Stimulated activated memory B cell treated with anti-CD40 and anti-IgM and Interleukin-4, amounts not matched to agents 10 μg/mL and 1 μg/mL and 100 μg/mL, for 72 hours (primary cell): ENCODE measurements at regions not wholly inside any gene's neighbourhood (a gene's known extent, or its start where the extent isn't known, plus 50 kb on each side); places are given as distances from the start of the nearest gene placed in this dataset.
A peak's percentile ranks its signal among the peaks of the same experiment; 100 is the strongest.

Experiments
- ATAC-seq: fragments of 150-1000 bp; cut with Tn5 transposase; 2 replicates; pipeline ENCODE4 v1.10.0; 2021
- H3K27ac Mint-ChIP-seq: one replicate; pipeline ENCODE4 v1.8.0; 2022; ENCODE audit warnings: mild to moderate bottlenecking, mixed read lengths
- H3K27me3 Mint-ChIP-seq: one replicate; pipeline ENCODE4 v1.8.0; 2022; ENCODE audit warnings: mixed read lengths
- H3K36me3 Mint-ChIP-seq: one replicate; pipeline ENCODE4 v1.8.0; 2022; ENCODE audit warnings: mixed read lengths
- H3K4me1 Mint-ChIP-seq: one replicate; pipeline ENCODE4 v1.8.0; 2022; ENCODE audit warnings: mixed read lengths
- H3K4me3 Mint-ChIP-seq: one replicate; pipeline ENCODE4 v1.8.0; 2022; ENCODE audit warnings: mild to moderate bottlenecking, moderate library complexity, mixed read lengths
- H3K9me3 Mint-ChIP-seq: one replicate; pipeline ENCODE4 v1.8.0; 2022; ENCODE audit warnings: mixed read lengths

- no peak for ATAC-seq
- peaks cover 42% of the 10 kb centered on the region for H3K4me1 Mint-ChIP-seq
- H3K27ac Mint-ChIP-seq, result no peak overlapping the region
- no peaks in the 10 kb centered on the region for H3K27me3 Mint-ChIP-seq
- no peak overlapping the region for H3K4me3 Mint-ChIP-seq
- no peaks in the 10 kb centered on the region for H3K9me3 Mint-ChIP-seq
- H3K36me3 Mint-ChIP-seq, result peaks cover 59% of the 10 kb centered on the region
Observed at GRCh38 chr2:74078466-74078865, 69.2 kb downstream of the BOLA3 start.

- H3K9me3 Mint-ChIP-seq, result no peaks in the 10 kb centered on the region
- H3K27ac Mint-ChIP-seq, result peak overlapping the region; percentile 92
- H3K4me1 Mint-ChIP-seq, result peaks cover 42% of the 10 kb centered on the region
- H3K27me3 Mint-ChIP-seq, result no peaks in the 10 kb centered on the region
- peak overlapping the region; percentile 58 for H3K4me3 Mint-ChIP-seq
- H3K36me3 Mint-ChIP-seq, result peaks cover 58% of the 10 kb centered on the region
- ATAC-seq, result peak; percentile 90
Observed at GRCh38 chr2:74079522-74080341, 68.0 kb downstream of the BOLA3 start.

DNA sequence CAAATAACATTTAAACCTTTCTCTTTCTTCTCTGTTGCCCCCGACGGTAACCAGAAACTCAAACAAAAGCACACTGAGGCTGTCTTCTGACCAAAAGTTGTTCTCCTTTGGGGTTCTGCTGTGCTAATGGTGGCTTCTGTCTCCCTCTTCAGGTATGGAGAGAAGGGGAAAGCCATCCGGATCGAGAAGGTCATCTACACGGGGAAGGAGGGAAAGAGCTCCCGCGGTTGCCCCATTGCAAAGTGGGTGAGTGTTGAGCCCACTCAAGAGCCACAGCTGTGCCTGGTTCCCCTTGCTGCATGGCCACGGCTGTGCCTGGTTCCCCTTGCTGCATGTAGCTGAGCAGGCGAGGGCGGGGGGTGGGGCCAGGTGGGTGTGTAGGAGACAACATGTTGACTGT lies 67.4 kb downstream of the BOLA3 start:
- H3K27ac Mint-ChIP-seq, result peak overlapping the region; percentile 92
- H3K4me1 Mint-ChIP-seq, result peaks cover 42% of the 10 kb centered on the region
- peak overlapping the region; percentile 58 for H3K4me3 Mint-ChIP-seq

GRCh38 chr2:74081030-74081762 lies 66.5 kb downstream of the BOLA3 start:
- Mint-ChIP-seq H3K4me1 (peaks cover 42% of the 10 kb centered on the region), H3K36me3 (peaks cover 60% of the 10 kb centered on the region), H3K27ac (peak overlapping the region; percentile 92), H3K4me3 (no peak overlapping the region), H3K27me3 (no peaks in the 10 kb centered on the region), H3K9me3 (no peaks in the 10 kb centered on the region)
- ATAC-seq, result no peak

More for the DNA sequence above, 67.4 kb downstream of the BOLA3 start:
- ATAC-seq, result peak; percentile 77
- Mint-ChIP-seq H3K36me3 (peaks cover 60% of the 10 kb centered on the region), H3K27me3 (no peaks in the 10 kb centered on the region), H3K9me3 (no peaks in the 10 kb centered on the region)

DNA sequence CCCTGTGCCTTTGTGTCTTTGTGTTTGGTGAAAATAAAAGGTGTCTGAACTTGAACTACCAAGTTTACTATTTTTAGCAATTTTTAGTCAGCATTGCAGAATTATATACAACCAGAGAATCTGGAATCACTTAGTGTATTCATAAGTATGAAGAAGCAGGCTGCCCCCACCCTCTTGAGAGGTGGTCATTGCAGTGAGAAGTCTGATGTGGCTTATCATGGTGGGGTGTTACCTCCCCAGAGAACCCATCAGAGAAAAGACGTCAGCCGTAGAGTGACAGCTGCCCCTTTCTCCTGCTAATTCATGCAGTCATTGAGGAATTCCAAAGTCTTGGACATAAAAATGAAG lies 66.0 kb downstream of the BOLA3 start:
- Mint-ChIP-seq H3K36me3 (peaks cover 57% of the 10 kb centered on the region), H3K4me3 (no peak overlapping the region), H3K27me3 (no peaks in the 10 kb centered on the region), H3K9me3 (no peaks in the 10 kb centered on the region), H3K4me1 (peaks cover 38% of the 10 kb centered on the region), H3K27ac (peak overlapping the region; percentile 43)
- ATAC-seq, result no peak

GRCh38 chr2:74083750-74084149 lies 64.0 kb downstream of the BOLA3 start:
- Mint-ChIP-seq H3K27ac (no peak overlapping the region), H3K27me3 (no peaks in the 10 kb centered on the region), H3K4me3 (no peak overlapping the region), H3K4me1 (peaks cover 29% of the 10 kb centered on the region), H3K36me3 (peaks cover 67% of the 10 kb centered on the region), H3K9me3 (no peaks in the 10 kb centered on the region)
- no peak for ATAC-seq
